Stimulated activated CD4-positive, alpha-beta T cell treated with anti-CD3 and anti-CD28 coated beads, Interleukin-15, amount 100 ng/mL, for 24 hours (primary cell): ENCODE measurements at regions not wholly inside any gene's neighbourhood (a gene's known extent, or its start where the extent isn't known, plus 50 kb on each side); places are given as distances from the start of the nearest gene placed in this dataset.
"Not testable (repeated sequence)": the region's sequence is repeated elsewhere in the genome, so short reads cannot be mapped to it uniquely, and the experiment has no call there.

Experiments
- DNase-seq: peaks from one replicate; pipeline ENCODE4 v3.0.0-alpha.2; 2020

DNA sequence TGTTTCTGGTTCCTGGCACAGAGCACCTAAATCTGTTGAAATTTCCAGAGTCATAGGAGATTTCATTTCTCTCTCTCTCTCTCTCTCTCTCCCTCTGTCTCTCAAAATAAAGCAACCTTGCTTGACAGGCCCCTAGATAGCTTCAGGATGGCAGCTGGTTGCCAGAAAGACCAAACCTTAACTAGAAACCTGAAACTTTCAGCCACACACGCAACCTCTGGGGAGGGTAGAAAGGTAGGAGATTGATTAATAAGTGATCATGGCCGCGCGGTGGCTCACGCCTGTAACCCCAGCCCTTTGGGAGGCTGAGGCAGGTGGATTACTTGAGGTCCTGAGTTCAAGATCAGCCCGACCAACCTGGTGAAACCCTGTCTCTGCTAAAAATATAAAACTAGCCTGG is 1885.4 kb upstream of the CELF4 start:
- no peak for DNase-seq

DNA sequence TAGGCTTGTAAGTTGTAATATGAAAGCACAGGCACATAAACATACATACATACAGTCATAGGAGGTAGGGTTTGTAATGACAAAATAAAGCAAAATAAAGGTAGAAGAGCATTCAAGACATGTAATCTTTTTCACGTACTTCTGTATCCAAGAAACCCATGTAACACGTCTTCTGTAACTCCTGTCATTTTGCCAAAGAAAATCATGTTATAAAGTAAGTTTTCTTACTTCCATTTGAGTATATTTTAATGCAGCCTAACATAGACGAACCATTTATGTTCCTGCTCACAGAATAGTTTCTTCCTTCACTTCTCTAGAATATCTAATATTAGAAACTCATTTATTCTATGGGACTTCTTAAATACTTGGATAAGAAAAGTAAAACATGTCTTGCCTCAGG is 1884.0 kb upstream of the CELF4 start:
- no peak for DNase-seq

GRCh38 chr18:39448942-39449341 is 1883.3 kb upstream of the CELF4 start:
- DNase-seq = no peak

DNA sequence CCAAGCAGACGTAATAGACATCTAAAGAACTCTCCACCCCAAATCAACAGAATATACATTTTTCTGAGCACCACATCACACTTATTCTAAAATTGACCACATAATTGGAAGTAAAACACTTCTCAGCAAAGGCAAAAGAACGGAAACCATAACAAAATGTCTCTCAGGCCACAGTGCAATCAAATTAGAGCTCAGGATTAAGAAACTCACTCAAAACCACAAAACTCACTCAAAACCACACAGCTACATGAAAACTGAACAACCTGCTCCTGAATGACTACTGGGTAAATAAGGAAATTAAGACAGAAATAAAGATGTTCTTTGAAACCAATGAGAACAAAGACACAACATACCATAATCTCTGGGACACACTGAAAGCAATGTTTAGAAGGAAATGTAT is 1879.4 kb upstream of the CELF4 start:
- DNase-seq = not testable (repeated sequence)

- no peak for DNase-seq
Measured at GRCh38 chr18:39441648-39442047, 1876.0 kb upstream of the CELF4 start.

DNA sequence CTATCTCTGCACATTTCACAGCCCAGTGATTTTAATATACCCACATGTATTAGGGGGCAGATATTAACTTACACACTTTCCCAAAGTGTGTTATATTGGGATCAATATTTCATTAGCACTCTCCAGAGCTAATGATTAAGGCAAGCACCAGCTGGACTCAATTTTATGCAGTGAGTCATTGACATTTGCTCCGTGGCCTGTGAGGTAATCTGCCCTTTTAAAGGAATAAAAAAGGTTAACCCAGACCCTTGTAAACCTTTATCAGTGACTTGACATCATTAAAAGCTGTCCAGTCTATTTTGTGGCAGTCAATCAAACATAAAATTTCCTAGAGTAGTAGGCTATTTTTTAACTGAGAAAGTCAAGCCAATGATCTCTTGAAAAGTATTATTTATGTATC is 1870.4 kb upstream of the CELF4 start:
- no peak for DNase-seq

- no peak for DNase-seq
Measured at GRCh38 chr18:39435209-39435608, 1869.6 kb upstream of the CELF4 start.

DNA sequence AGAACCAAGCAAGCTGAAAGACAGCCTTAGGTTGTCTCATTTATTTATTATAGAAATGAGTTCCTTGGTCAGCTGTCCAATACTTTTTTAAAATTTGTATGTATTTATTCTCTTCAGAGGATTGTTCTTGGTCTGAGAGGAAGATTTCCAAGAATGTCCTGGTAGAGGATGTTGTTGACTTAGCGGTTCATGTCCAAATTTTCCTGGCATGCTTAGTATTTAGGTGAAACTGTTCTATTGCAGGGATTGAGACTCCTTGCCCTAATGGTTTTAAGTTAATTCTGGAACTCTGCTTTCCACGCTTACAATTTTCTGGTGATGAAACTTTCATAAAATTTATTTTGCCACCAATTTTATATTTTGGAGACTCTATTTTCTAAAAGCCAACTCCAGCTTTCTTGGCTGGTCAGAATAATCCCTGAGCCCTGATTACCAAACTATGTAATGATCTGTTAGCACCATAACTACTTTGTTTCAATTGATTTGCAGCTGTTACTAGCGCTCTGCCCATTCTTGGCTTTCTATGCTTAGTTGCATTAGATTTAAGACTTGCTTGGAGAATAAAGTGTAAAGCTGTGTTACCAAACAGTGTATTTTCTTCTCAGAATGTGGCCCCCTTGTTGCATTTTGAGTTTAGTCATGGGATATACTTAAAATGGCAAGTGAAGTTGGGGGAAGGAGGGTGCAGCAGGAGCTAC is 1868.8 kb upstream of the CELF4 start:
- no peak for DNase-seq

DNA sequence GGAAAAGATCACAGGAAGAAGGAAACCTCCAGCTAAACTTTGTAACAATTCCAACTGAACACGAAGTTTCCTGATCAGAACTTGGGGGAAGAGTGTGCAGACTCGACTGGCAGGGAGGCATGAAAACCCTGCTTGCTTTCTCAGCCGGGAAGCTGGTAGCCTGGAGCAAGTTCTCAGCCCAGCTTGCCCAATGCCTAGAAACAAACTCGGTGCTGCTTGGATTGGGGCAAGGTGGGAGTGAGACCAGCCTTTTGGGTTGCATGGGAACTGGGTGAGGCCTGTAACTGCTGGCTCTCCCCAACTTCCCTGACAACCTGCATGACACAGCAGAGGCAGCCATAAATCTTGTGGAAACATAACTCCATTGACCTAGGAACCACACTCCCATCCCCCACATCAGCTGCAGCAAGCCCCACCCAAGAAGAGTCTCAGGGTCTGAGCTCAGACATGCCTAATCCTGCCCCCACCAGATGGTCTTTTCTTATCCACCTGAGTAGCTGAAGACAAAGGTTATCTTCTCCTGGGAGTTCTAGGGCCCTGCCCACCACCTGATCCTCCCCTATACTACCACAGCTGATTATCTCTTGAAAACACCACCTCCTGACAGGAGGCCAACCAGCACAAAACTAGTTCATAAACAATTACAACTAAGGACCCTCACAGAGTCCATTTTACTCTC is 1859.7 kb upstream of the CELF4 start:
- DNase-seq = no peak

DNA sequence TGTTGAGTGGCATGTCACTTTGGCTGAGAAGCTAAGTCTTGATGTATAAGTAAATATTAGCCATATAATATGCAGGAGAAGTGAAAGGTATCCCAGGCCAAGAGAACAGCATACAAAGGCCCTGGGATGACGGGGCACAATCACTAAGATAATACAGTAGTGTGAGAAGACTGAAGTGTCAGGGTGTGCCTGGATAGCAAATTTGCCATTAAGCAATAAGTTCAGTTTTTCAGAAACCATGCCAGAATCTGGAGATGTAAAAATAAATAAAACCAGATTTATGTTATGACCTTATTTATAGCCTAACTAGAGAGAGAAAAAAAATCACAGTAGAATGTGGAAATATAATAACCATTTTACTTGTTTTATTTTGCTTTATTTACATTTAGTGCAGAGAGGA is 1858.7 kb upstream of the CELF4 start:
- DNase-seq = no peak

- no peak for DNase-seq
Measured at GRCh38 chr18:39421276-39421675, 1855.7 kb upstream of the CELF4 start.

GRCh38 chr18:39419315-39419714 is 1853.7 kb upstream of the CELF4 start:
- no peak for DNase-seq

DNA sequence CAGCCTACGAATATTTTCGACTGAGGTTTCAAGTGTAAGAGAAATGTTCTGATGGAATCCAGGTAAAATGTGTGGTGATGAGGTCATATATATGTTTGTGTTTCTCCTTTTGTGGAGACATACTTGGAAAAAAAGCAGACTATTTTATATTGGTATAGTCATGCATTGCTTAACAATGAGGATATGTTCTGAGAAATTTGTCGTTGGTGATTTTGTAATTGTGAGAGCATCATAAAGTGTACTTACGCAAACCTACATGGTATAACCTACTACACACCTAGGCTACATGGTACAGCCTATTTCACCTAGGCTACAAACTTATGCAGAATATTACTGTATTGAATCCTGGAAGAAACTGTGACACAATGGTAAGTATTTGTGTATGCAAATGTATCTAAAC is 1849.9 kb upstream of the CELF4 start:
- no peak for DNase-seq

GRCh38 chr18:39414009-39414700 is 1848.6 kb upstream of the CELF4 start:
- DNase-seq = no peak

- no peak for DNase-seq
Measured at GRCh38 chr18:39406941-39407340, 1841.3 kb upstream of the CELF4 start.

GRCh38 chr18:39403121-39403520 is 1837.5 kb upstream of the CELF4 start:
- no peak for DNase-seq

- no peak for DNase-seq
Measured at GRCh38 chr18:39399662-39400061, 1834.1 kb upstream of the CELF4 start.

GRCh38 chr18:39396168-39396567 is 1830.6 kb upstream of the CELF4 start:
- no peak for DNase-seq

GRCh38 chr18:39389800-39390379 is 1824.3 kb upstream of the CELF4 start:
- DNase-seq = no peak

- no peak for DNase-seq
Measured at GRCh38 chr18:39380866-39381265, 1815.3 kb upstream of the CELF4 start.

DNA sequence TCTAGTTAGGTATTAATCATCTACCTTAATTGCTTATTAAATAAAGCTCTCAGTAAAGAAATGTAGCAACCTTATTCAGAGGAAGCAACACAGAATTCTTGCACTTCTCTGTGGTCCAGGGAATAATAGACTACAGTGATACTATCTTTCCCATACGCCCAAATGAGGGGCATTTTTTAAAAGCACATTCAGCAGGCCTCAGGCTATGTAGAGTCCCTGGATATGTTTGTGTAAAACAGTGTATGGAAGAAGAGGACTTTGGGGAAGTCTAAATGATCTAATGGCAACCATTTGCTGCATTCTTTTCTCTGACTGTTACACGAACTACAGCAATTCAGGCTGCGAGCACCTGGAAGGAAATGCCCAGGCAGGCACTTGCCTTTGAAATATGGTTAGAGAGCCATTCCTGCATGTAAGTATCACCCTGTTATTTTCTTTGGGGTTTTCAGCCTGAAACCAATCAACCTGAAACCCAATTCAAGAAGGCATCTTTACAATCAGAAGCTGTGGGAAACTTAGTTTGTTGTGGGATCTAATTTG is 1814.7 kb upstream of the CELF4 start:
- DNase-seq = no peak

GRCh38 chr18:39375066-39375465 is 1809.5 kb upstream of the CELF4 start:
- DNase-seq = no peak

DNA sequence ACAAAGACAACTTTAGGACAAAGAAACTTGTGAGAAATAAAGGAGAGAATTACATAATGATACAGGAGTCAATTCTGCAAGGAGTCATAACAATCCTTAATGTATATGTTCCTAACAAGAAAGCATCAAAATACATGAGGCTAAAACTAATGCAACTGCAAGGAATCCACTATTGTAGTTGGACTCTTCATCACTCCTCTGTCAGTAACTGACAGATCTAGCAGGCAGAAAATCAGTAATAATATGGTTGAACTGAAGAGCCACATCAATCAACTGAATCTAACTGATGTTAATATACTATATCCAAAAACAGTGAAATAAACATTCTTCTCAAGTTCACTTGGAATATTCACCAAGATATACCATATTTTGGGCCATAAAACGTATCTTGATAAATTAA is 1806.4 kb upstream of the CELF4 start:
- no peak for DNase-seq

GRCh38 chr18:39366656-39367055 is 1801.1 kb upstream of the CELF4 start:
- DNase-seq = no peak
